GM12873 (cell line): ENCODE measurements at regions not wholly inside any gene's neighbourhood (a gene's known extent, or its start where the extent isn't known, plus 50 kb on each side); places are given as distances from the start of the nearest gene placed in this dataset.

Experiments used
- TF ChIP-seq, protein P1 (sequence below): IDR thresholded peaks from 2 replicates; pipeline ENCODE4 v1.5.1; 2012; ENCODE audit warnings: low read depth, mild to moderate bottlenecking, moderate library complexity, low read length, control low read depth; ENCODE audit not compliant: insufficient read depth; ENCODE audit errors: missing control alignments

DNA sequence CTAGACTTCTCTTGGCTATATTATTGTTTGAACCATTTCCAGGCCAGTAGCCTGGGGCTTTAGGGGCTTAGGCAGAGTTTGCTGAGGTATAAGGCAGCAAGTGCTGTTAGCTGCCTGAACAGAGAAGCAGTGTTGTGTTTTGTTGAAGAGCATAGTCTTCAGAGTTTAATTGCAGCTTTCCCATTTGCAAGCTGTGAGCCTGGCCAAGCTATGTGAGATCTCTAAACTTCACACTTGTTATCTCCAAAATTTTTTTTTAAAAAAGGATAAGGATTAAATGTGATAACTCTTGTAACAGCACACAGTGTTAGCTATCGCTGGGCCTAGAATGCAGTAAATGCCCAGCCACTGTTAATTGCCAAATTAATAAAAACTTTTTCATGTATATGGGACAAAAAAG is 782.4 kb downstream of the REEP3 start:
- TF ChIP-seq, protein P1, sequence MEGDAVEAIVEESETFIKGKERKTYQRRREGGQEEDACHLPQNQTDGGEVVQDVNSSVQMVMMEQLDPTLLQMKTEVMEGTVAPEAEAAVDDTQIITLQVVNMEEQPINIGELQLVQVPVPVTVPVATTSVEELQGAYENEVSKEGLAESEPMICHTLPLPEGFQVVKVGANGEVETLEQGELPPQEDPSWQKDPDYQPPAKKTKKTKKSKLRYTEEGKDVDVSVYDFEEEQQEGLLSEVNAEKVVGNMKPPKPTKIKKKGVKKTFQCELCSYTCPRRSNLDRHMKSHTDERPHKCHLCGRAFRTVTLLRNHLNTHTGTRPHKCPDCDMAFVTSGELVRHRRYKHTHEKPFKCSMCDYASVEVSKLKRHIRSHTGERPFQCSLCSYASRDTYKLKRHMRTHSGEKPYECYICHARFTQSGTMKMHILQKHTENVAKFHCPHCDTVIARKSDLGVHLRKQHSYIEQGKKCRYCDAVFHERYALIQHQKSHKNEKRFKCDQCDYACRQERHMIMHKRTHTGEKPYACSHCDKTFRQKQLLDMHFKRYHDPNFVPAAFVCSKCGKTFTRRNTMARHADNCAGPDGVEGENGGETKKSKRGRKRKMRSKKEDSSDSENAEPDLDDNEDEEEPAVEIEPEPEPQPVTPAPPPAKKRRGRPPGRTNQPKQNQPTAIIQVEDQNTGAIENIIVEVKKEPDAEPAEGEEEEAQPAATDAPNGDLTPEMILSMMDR, result no peak

DNA sequence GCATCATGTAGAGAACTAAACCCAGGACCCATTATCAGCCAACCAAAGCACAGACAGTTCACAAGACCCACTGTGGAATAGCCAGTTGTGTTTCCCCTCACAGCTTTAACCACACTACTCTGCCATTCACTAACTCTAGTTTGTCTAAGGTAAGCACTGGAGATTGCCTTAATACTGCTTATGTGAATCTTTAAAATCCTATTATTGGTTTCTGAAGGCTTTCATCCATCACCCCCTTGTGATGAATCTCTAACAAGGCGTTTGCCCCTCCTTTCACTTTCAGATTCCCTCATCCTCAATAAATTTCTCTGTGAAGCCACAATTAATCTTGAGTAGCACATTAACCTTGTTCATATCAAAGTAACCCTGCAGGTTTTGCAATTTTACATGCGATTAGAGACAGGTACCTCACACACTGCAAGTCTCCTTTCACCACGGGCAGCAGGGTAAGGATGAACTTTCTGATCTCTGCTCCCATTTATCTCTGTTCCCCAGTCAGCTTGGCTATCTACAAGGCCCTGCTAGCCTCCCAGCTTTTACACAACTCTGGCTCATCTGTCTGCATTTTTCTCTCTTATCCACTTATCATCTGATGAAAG is 785.6 kb downstream of the REEP3 start:
- TF ChIP-seq, protein P1, result no peak

DNA sequence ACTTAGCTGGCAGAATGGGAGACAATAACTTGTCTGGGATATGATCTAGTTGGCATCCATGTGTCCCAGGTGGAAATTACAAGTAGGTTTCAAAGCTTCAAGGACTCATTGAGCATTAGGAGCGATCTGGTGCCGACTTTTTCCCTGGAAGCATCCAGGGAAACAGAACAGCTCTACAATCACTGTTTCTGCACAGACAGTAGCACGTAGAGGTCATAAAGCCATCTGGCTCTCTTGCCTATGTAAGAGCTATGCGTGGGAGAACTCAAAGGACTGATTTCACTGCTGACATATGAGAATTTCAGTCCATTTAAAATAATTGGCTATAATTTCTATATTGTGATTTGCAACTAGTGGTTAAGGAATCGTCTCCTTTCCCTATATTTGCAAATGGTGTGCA is 791.7 kb downstream of the REEP3 start:
- TF ChIP-seq, protein P1, result no peak

DNA sequence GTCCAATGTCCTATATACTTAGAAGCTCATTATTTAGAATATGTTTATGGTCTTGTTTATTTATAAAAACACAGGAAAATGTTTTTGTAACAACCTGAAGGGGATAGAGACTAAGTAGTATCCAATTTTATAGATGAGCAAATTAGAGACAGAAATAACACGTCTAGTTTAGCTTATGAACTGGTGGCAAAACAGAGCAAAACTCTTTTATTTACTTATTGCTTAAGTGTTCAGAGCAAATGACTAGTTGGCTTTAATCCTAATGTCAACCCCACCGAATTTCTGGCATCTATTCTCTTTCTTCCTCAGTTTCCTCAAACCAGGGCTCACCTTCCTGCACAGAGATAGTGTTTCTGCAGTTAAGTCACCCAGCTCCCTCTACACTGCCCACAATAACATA is 792.8 kb downstream of the REEP3 start:
- TF ChIP-seq, protein P1, result no peak

DNA sequence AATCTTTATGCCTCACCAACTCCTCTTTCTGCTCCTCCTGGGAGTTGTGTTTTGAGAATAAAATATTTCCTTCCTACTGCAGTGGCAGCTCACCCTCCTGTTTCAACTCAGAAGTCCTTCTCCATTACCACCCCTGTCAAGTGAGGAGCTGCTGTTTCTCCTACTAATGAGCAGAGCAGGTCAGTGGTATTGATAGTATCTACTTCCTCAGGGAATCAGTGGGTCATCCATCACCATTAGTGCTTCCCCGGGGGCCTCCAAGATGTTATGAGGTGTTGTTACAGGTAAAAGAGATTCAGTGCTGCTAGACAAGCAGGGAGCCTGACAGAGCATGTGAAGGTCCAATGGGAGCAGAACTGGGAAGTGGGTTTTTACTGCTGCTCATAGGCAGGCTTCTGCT is 795.2 kb downstream of the REEP3 start:
- TF ChIP-seq, protein P1, result no peak

DNA sequence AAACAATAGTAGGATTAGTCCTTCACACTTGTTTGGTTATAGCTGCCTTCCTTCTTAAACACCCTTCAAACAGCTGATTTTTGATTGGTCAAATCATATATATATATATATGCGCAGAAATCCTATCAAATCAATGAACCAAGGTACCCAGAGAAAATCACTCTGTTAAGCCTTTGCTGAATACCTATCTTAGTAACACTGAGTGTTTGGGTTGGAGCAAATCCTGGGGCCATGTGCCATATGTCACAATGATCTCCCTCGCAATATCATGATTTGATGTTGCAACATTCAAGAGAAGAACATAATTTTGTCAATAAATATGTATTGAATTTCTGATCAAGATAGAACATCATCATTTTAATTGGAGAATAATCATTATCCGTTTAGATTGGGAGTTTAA is 795.6 kb downstream of the REEP3 start:
- TF ChIP-seq, protein P1, result no peak

DNA sequence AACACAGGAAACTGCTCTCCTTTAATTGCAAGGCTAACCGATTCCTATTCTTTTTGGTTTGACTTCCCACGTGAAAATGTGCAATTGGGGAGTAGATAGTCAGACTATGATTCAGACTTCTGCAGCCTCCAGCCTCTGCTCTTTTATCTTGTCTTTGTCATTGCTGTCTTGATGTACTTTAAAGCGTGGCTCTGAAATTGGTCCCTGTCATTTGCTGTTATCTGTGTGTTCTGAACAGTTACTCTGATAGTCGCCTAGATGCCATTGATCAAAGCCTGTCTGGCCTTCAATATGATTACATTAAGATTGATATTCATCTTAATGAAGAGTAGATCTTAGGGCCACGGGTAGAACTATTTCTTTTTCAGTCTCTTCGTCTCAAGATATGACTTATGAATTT is 799.2 kb downstream of the REEP3 start:
- TF ChIP-seq, protein P1, result no peak
